ENCODE measurements at regions not wholly inside any gene's neighbourhood (a gene's known extent, or its start where the extent isn't known, plus 50 kb on each side); places are given as distances from the start of the nearest gene placed in this dataset.

- DNase-seq (ENCODE audit: low read depth in 2 of 2): no peak
Measured at GRCh38 chr2:23122681-23123215, 262.2 kb upstream of the KLHL29 start.

GRCh38 chr2:23123686-23124085 lies 261.3 kb upstream of the KLHL29 start:
- no peak for DNase-seq (ENCODE audit: low read depth in 2 of 2)

DNA sequence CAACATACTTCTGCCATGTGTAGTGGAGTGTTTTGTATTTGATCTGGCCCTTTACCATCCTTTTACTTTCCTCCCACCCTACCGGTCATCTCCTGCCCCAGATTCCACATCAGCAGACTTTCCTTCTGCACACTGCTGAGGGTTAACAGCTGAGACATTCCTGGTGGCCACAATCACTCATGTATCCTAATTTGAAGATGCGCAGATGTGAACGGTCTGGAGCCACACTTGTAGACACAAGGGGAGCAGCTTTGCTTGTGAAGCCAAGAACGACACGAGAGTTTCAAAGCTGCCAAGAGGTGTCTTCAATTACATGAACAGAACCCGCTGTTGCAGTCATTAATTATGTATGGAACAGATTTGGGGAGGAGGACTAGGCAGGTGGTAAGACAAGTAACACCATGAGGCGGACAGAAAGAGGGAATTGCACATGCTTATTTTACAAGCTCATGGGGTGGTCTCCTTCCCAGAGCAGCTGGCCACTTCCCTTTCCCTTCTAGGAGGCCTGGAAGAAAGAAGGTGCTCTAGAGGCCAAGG lies 260.7 kb upstream of the KLHL29 start:
- DNase-seq (ENCODE audit: low read depth in 2 of 2): no peak

GRCh38 chr2:23127465-23127864 lies 257.5 kb upstream of the KLHL29 start:
- DNase-seq (ENCODE audit: low read depth in 2 of 2): no peak

GRCh38 chr2:23128684-23129292 lies 256.2 kb upstream of the KLHL29 start:
- no peak for DNase-seq (ENCODE audit: low read depth in 2 of 2)

DNA sequence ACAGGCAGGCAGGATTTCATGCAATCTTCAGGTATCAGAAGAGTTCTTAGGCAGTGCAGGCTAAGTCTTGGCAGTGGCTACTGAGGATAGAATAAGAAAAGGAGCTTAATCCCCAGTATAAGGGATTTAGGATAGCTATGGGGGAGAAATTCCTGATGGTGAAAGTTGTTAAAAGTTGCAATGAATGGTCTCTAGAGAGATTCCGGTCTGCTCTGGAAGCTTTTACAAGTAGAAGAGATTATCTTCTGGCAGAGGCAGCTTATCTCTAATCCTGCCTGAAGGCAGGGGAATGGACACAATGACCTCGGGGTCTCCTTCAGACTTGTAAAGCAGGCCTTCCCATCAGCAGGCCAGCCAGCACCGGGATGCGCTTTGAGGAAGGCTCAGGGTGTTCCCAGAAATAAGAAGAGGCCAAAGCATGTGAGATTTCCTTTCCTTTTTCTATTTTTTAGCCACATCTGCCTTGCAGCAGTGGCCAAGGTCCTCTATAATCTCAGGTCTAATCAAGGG lies 253.9 kb upstream of the KLHL29 start:
- DNase-seq (ENCODE audit: low read depth in 2 of 2): no peak

GRCh38 chr2:23132000-23132399 lies 253.0 kb upstream of the KLHL29 start:
- DNase-seq (ENCODE audit: low read depth in 2 of 2): no peak

- DNase-seq (ENCODE audit: low read depth in 2 of 2): no peak
Measured at GRCh38 chr2:23132823-23133595, 252.0 kb upstream of the KLHL29 start.

DNA sequence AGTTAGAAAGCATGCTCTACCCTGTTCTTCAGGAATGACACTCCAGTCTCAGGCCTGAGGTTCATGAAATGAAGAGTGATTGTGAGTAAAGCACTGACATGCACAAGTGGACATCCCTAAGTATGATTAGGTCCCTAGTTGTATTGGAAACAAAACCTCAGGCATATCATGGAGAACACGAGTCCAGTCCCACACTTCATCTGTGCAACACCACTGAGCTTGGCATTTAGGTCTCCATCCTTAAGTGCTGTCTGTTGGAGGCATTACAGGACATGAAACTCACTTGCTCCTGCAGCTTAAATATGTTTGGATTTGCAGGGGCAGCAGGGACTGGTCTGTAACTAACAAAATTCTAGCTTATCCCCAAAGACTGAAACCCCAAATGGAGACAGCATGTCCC lies 250.3 kb upstream of the KLHL29 start:
- DNase-seq (ENCODE audit: low read depth in 2 of 2): no peak

- no peak for DNase-seq (ENCODE audit: low read depth in 2 of 2)
Measured at GRCh38 chr2:23135481-23136100, 249.4 kb upstream of the KLHL29 start.

- DNase-seq (ENCODE audit: low read depth in 2 of 2): no peak
Measured at GRCh38 chr2:23137166-23137565, 247.8 kb upstream of the KLHL29 start.

- DNase-seq (ENCODE audit: low read depth in 2 of 2): no peak
Measured at GRCh38 chr2:23138701-23139100, 246.3 kb upstream of the KLHL29 start.

DNA sequence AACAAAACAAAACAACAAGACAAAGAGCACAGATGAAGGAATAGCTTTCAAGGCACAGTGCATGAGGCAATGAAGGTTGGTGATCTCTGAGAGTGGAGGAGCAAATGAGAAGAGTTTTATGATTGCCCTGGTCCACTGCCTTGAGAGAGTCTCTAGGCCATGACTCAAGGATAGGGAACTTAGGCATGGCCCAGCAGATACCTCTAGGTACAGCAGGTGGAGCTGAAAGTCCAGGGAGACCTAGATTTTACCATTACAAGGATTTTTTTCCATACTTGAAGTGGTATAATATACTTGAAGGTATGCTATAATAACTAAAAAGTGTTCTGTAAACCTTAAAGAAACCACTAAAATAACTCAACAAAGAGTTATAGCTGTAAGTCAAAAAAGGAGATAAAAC lies 239.5 kb upstream of the KLHL29 start:
- DNase-seq (ENCODE audit: low read depth in 2 of 2): no peak

DNA sequence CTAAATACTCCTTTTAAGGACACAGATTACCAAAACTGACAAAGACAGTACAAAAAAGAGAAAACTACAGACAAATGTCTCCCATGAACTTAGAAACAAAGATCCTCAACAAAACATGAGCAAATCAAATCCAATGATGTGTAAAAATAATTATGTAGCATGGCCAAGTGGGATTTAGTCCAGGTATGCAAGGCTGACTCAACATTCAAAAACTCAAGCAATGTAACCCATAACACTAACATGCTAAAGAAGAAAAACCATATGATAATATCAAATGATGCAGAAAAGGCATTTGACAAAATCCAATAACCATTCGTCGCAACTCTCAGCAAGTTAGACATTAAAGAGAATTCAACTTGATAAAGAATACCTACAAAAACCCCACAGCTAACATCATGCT lies 239.0 kb upstream of the KLHL29 start:
- DNase-seq (ENCODE audit: low read depth in 2 of 2): no peak

- DNase-seq (ENCODE audit: low read depth in 2 of 2): no peak
Measured at GRCh38 chr2:23148342-23148741, 236.6 kb upstream of the KLHL29 start.

DNA sequence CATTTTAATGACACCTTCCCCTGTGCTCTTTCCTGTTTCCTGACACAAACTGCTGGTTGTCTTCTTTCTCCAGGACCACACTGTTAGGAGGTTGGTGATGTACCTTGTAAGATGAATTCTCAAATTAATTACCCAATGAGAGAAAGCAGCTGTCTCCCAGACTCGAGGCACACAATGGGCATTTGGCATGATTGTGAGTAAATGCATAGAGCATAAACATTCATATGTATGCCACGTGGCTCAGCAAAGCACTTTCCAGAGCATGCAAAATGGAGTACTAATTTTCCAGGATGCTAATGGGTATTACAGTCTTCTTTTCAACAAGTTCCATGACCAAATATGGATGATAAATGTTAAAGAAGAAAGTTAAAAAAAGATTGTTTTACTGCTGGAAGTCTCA lies 235.2 kb upstream of the KLHL29 start:
- no peak for DNase-seq (ENCODE audit: low read depth in 2 of 2)

DNA sequence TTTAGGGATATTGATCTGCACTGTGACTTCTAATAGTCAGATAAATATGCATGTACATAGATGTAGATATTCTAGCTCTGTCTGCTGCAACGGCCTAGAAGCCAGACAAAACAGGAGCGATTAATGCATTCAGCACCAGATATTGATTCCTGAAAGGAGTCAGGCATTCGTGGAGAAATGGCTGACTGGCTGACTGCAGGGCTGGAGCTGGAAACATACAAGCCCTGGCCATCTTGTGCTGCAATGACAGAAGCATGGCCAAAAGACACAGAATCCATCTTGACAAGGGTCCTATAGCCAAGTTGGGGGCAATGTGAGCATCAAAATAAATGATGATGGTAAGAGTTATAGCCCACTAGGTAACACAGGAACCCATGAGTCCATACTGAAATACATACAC lies 231.5 kb upstream of the KLHL29 start:
- no peak for DNase-seq (ENCODE audit: low read depth in 2 of 2)

GRCh38 chr2:23155022-23155421 lies 230.0 kb upstream of the KLHL29 start:
- DNase-seq (ENCODE audit: low read depth in 2 of 2): no peak

DNA sequence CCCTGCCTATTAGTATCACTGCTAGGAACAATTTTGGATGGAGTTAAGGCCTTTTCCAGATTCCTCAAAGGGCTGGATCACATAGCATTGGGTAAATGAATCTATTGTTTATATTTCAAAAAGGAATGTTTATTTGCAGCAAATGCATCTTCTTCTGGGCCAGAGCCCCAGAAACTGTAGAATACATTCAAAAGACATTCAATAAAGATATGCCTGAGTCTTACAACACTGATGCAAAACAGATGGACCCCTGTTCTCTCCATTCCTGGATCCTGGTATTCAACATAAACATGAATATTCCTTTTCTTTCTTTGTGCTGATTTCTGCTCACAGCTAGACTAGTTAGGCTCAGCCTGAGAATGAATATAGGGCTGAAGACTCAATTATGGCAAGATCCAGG lies 227.2 kb upstream of the KLHL29 start:
- no peak for DNase-seq (ENCODE audit: low read depth in 2 of 2)

DNA sequence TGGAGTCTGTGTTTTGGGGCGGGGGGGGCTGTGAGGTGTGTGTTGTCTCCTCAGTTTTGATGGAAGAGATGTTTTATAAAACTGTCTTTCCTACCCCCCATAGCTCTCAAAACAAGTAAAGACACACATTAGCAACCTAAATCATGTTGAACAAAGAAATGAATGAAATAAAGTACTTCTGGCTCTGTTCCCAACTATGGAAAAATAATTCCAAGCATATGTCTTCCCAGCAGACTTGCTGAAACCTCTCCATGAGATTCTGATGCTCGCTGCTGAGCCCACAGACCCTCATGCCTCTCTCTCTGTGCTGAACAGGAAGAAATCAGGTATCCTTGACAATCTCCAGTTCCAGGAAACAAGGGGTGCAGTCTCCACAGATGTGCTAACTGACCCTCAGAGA lies 226.7 kb upstream of the KLHL29 start:
- DNase-seq (ENCODE audit: low read depth in 2 of 2): no peak

GRCh38 chr2:23159746-23160405 lies 225.1 kb upstream of the KLHL29 start:
- DNase-seq (ENCODE audit: low read depth in 2 of 2): no peak

DNA sequence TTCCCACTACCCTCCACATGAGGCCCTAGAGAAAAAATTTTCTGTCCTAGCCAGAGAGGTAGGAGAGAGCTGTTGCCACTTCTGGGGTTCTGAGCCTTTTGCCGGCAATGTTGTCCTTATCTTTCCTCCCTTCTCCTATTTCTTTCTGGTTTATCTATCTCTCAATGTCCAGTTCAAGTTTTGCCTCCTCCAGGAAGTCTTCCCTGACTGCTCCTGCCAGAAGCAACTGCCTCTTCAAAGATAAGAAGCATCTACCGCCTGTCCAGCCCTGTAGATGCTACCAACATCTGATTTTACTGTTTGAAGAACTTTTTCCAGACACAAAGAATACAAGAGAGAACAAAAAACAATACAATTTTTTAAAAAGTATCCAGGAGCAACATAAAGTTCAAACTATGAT lies 220.8 kb upstream of the KLHL29 start:
- DNase-seq (ENCODE audit: low read depth in 2 of 2): no peak
